Fibroblast of pulmonary artery (primary cell): ENCODE measurements at regions not wholly inside any gene's neighbourhood (a gene's known extent, or its start where the extent isn't known, plus 50 kb on each side); places are given as distances from the start of the nearest gene placed in this dataset.
"Not testable (repeated sequence)": the region's sequence is repeated elsewhere in the genome, so short reads cannot be mapped to it uniquely, and the experiment has no call there.

ENCODE experiments used
- DNase-seq: peaks from one replicate; pipeline ENCODE4 v3.0.0-alpha.2; 2010; ENCODE audit warnings: low read depth
- H3K4me3 ChIP-seq: replicated peaks from 2 replicates; pipeline ENCODE4 v1.5.1; 2011; ENCODE audit warnings: low read depth, mild to moderate bottlenecking, control low read depth, low read length, moderate library complexity
- CTCF ChIP-seq: IDR thresholded peaks from 2 replicates; pipeline ENCODE4 v1.5.1; 2011; ENCODE audit warnings: mild to moderate bottlenecking, control low read depth, low read length, inconsistent platforms; ENCODE audit errors: missing control alignments

DNA sequence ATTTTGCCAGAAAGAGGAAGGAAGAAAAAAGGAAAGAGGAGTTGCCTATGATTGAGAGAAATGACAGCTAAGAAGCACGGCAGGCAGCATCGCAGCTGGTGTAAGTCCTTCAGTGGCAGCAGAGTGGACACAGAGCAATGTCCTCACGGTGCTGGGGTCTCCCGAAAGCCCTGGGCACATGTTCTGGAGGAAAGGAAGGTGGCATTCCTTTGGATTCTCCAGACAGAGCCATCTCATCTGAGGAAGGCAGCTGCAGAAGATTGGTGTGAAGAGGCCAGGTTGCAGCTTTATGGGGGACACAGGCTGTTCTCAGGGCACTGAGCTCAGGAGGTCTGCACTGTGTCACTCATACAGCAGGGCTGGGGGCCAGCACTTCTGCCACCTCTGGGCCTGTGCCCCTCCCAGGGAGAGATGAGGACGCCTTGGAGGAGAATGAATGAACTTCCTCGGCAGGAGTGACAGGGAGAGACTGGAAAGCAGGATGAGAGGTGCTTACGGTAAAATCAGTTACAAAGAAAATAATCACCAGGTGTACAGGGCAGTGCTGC, 252.0 kb upstream of the MYT1L start:
- no peak for TF ChIP-seq CTCF
- H3K4me3 ChIP-seq, result no peak overlapping the region
- no peak for DNase-seq

- TF ChIP-seq CTCF, result no peak
- H3K4me3 ChIP-seq, result no peak overlapping the region
- DNase-seq, result no peak
Observed at GRCh38 chr2:2581331-2582159, 250.5 kb upstream of the MYT1L start.

DNA sequence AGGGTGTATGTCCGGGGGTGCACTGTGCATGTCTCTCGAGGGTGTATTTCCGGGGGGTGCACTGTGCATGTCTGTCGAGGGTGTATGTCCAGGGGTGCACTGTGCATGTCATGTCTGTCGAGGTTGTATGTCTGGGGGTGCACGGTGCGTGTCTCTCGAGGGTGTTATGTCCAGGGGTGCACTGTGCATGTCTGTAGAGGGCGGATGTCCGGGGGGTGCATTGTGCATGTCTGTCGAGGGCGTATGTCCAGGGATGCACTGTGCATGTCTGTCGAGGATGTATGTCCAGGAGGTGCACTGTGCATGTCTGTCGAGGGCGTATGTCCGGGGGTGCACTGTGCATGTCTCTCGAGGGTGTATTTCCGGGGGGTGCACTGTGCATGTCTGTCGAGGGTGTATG, 249.8 kb upstream of the MYT1L start:
- DNase-seq, H3K4me3 ChIP-seq: not testable (repeated sequence)

DNA sequence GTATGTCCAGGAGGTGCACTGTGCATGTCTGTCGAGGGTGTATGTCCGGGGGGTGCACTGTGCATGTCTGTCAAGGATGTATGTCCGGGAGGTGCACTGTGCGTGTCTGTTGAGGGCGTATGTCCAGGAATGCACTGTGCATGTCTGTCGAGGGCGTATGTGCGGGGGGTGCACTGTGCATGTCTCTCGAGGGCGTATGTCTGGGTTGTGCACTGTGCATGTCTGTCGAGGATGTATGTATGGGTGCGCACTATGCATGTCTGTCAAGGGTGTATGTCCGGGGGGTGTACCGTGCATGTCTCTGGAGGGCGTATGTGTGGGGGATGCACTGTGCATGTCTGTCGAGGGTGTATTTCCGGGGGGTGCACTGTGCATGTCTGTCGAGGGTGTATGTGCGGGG, 249.3 kb upstream of the MYT1L start:
- no peak for TF ChIP-seq CTCF
- DNase-seq, result no peak
- no peak overlapping the region for H3K4me3 ChIP-seq

GRCh38 chr2:2579814-2580213, 248.7 kb upstream of the MYT1L start:
- no peak for TF ChIP-seq CTCF
- H3K4me3 ChIP-seq, result no peak overlapping the region
- DNase-seq, result no peak

- no peak for TF ChIP-seq CTCF
- DNase-seq, result no peak
- H3K4me3 ChIP-seq, result no peak overlapping the region
Observed at GRCh38 chr2:2577407-2577831, 246.3 kb upstream of the MYT1L start.

DNA sequence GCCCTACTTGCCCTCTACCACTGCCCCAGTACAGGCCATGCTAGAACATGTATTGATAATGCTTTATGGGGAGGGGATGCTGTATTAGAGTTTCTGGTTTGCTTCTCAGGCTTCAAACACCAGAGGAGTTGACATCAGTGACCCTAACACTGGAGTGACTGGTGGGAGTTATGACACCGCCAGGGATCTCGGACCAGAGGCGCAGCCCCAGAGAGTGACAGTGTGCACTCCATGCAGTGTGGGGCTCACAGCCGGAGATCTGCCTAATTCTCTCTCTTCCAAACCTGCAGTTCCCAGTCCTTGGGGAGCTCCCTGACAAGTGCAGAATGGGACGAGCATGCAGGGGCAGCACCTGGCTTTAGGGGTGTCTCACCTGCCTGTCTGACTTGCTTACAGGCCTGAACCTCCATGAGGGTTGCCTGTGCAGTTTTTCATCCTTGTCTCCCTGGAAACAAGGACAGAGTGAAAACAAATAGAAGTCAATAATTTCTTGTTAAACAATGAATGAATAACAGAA, 244.9 kb upstream of the MYT1L start:
- no peak overlapping the region for H3K4me3 ChIP-seq
- no peak for DNase-seq
- no peak for TF ChIP-seq CTCF
